SK-N-SH (cell line): ENCODE measurements at regions not wholly inside any gene's neighbourhood (a gene's known extent, or its start where the extent isn't known, plus 50 kb on each side); places are given as distances from the start of the nearest gene placed in this dataset.

ENCODE experiments used
- CTCF ChIA-PET: fragments of 300-600, 350-600 bp; formaldehyde crosslinking; extraction: SDS; loops from one replicate; lab custom pipeline; 2021; lab: Yijun Ruan, JAX
- POLR2A ChIA-PET: fragments of 350-600 bp; sonication (Branson Sonifier 250); formaldehyde crosslinking; extraction: SDS; loops from one replicate; lab custom pipeline; 2020; ENCODE audit warnings: antibody characterized with exemption, inconsistent platforms; lab: Yijun Ruan, JAX
- DNase-seq: peaks from one replicate; pipeline ENCODE4 v3.0.0; 2012
- H2AFZ ChIP-seq: fragments of 200-600 bp; sonication (generic); 2 replicates; pipeline ENCODE4 v1.8.1; 2016; ENCODE audit warnings: antibody characterized with exemption, mild to moderate bottlenecking, low read depth
- H3F3A ChIP-seq: fragments of 200-600 bp; sonication (generic); replicated peaks from 2 replicates; pipeline ENCODE3; 2016; ENCODE audit warnings: antibody characterized with exemption, mild to moderate bottlenecking; ENCODE audit not compliant: insufficient read depth
- H3K27ac ChIP-seq, 2 experiments: fragments of 200-500 bp in 1 of 2; fragments of 200-600 bp in 1 of 2; sonication (Bioruptor generic) in 1 of 2; sonication (generic), shearing (Covaris generic) in 1 of 2; 2 replicates each; pipeline versions ENCODE4 v1.5.1 to v1.6.1; 2014 to 2016; ENCODE audit warnings: low read depth in 2 of 2, inconsistent platforms in 1 of 2, low read length in 1 of 2, mild to moderate bottlenecking in 1 of 2, mixed read lengths in 1 of 2
- H3K27me3 ChIP-seq: fragments of 200-600 bp; sonication (generic), shearing (Covaris generic); 2 replicates; pipeline ENCODE4 v1.6.1; 2016; ENCODE audit warnings: mixed run types; ENCODE audit not compliant: insufficient read depth
- H3K36me3 ChIP-seq, 2 experiments: fragments of 200-500 bp in 1 of 2; fragments of 200-600 bp in 1 of 2; sonication (Bioruptor generic) in 1 of 2; sonication (generic) in 1 of 2; replicated peaks in 1 of 2; 2 replicates each; pipeline versions ENCODE3 to v1.5.1; 2014 to 2016; ENCODE audit warnings: low read length in 1 of 2, mild to moderate bottlenecking in 1 of 2; ENCODE audit not compliant: insufficient read depth in 2 of 2, control insufficient read depth in 1 of 2
- H3K4me1 ChIP-seq, 2 experiments: fragments of 200-500 bp in 1 of 2; fragments of 200-600 bp in 1 of 2; sonication (Bioruptor generic) in 1 of 2; sonication (generic), shearing (Covaris generic) in 1 of 2; 2 replicates each; pipeline versions ENCODE4 v1.5.1 to v1.6.1; 2014 to 2016; ENCODE audit warnings: low read depth in 1 of 2, low read length in 1 of 2, mixed run types in 1 of 2; ENCODE audit not compliant: insufficient read depth in 2 of 2, control insufficient read depth in 1 of 2
- H3K4me2 ChIP-seq: fragments of 200-600 bp; sonication (generic), shearing (Covaris generic); 2 replicates; pipeline ENCODE4 v1.6.1; 2017; ENCODE audit warnings: mixed run types
- H3K4me3 ChIP-seq, 2 experiments: fragments of 200-500 bp in 1 of 2; fragments of 200-600 bp in 1 of 2; sonication (Bioruptor generic) in 1 of 2; sonication (generic), shearing (Covaris generic) in 1 of 2; 2 replicates each; pipeline versions ENCODE4 v1.5.1 to v1.8.1; 2014 to 2016; ENCODE audit warnings: low read depth in 2 of 2, inconsistent platforms in 1 of 2, low read length in 1 of 2, mild to moderate bottlenecking in 1 of 2, mixed read lengths in 1 of 2, moderate library complexity in 1 of 2
- H3K79me2 ChIP-seq: fragments of 200-600 bp; sonication (generic); 2 replicates; pipeline ENCODE4 v1.8.1; 2017; ENCODE audit warnings: mild to moderate bottlenecking; ENCODE audit not compliant: insufficient read depth
- H3K9ac ChIP-seq: fragments of 200-600 bp; sonication (generic); 2 replicates; pipeline ENCODE4 v1.6.1; 2017; ENCODE audit warnings: mixed run types
- H3K9me2 ChIP-seq: fragments of 200-600 bp; sonication (generic); 2 replicates; pipeline ENCODE4 v1.6.1; 2017; ENCODE audit warnings: mixed run types
- H3K9me3 ChIP-seq: fragments of 200-600 bp; sonication (generic); 2 replicates; pipeline ENCODE4 v1.6.1; 2017; ENCODE audit warnings: mixed run types, mild to moderate bottlenecking, moderate library complexity
- H4K20me1 ChIP-seq: fragments of 200-600 bp; sonication (generic); 2 replicates; pipeline ENCODE4 v1.6.1; 2017; ENCODE audit warnings: mild to moderate bottlenecking, mixed run types; ENCODE audit not compliant: insufficient read depth
- CHD2 ChIP-seq: fragments of 150-350 bp; IDR thresholded peaks from 2 replicates; pipeline ENCODE4 v1.6.1; 2018; ENCODE audit warnings: low read length; ENCODE audit not compliant: partially characterized antibody
- EP300 ChIP-seq, 2 experiments: IDR thresholded peaks; 2 replicates each; pipeline versions ENCODE4 v1.4.0 to v1.6.1; 2012; ENCODE audit warnings: borderline replicate concordance in 1 of 2, low read depth in 1 of 2, low read length in 1 of 2
- FOXM1 ChIP-seq: IDR thresholded peaks from 2 replicates; pipeline ENCODE4 v1.4.0; 2012; ENCODE audit warnings: low read depth, mild to moderate bottlenecking
- GABPA ChIP-seq: IDR thresholded peaks from 2 replicates; pipeline ENCODE4 v1.4.0; 2012; ENCODE audit warnings: low read depth, mild to moderate bottlenecking
- GATA2 ChIP-seq: sonication (generic); formaldehyde crosslinking; IDR thresholded peaks from 2 replicates; pipeline ENCODE4 v1.5.0; 2020; ENCODE audit warnings: mild to moderate bottlenecking, missing genetic modification reagents
- JUND ChIP-seq: IDR thresholded peaks from 2 replicates; pipeline ENCODE4 v1.4.0; 2012
- MAX ChIP-seq: IDR thresholded peaks from 2 replicates; pipeline ENCODE4 v1.4.0; 2012; ENCODE audit warnings: low read depth
- NRF1 ChIP-seq: IDR thresholded peaks from 2 replicates; pipeline ENCODE4 v1.6.1; 2012; ENCODE audit warnings: low read depth, mild to moderate bottlenecking, low read length
- PBX3 ChIP-seq: IDR thresholded peaks from 2 replicates; pipeline ENCODE4; 2012
- POLR2AphosphoS5 ChIP-seq: IDR thresholded peaks from 2 replicates; pipeline ENCODE4 v1.6.1; 2012; ENCODE audit warnings: low read depth, low read length
- RAD21 ChIP-seq: IDR thresholded peaks from 2 replicates; pipeline ENCODE4 v1.6.1; 2012; ENCODE audit warnings: mild to moderate bottlenecking, low read length
- RCOR1 ChIP-seq: fragments of 150-350 bp; IDR thresholded peaks from 2 replicates; pipeline ENCODE4 v1.6.1; 2017; ENCODE audit warnings: antibody characterized with exemption, low read length
- REST ChIP-seq: IDR thresholded peaks from 2 replicates; pipeline ENCODE4 v1.6.1; 2012; ENCODE audit warnings: mild to moderate bottlenecking, low read depth, low read length, moderate library complexity
- RFX5 ChIP-seq: IDR thresholded peaks from 2 replicates; pipeline ENCODE4 v1.6.1; 2012; ENCODE audit warnings: mild to moderate bottlenecking, improper control_type of control experiment, low read length
- SIN3A ChIP-seq: IDR thresholded peaks from 2 replicates; pipeline ENCODE4 v1.6.1; 2012; ENCODE audit warnings: low read depth, mild to moderate bottlenecking, low read length, moderate library complexity, borderline replicate concordance
- SMC3 ChIP-seq: IDR thresholded peaks from 2 replicates; pipeline ENCODE4 v1.6.1; 2012; ENCODE audit warnings: low read depth, low read length, improper control_type of control experiment
- TEAD4 ChIP-seq: IDR thresholded peaks from 2 replicates; pipeline ENCODE4 v1.4.0; 2012; ENCODE audit warnings: mild to moderate bottlenecking, borderline replicate concordance; ENCODE audit not compliant: insufficient read depth
- USF1 ChIP-seq: IDR thresholded peaks from 2 replicates; pipeline ENCODE4 v1.4.0; 2012; ENCODE audit warnings: low read depth, borderline replicate concordance
- USF2 ChIP-seq: fragments of 150-350 bp; IDR thresholded peaks from 2 replicates; pipeline ENCODE4 v1.6.1; 2017; ENCODE audit warnings: antibody characterized with exemption, low read length, low read depth, borderline replicate concordance
- YY1 ChIP-seq: IDR thresholded peaks from 2 replicates; pipeline ENCODE4 v1.4.0; 2012; ENCODE audit warnings: low read depth, mild to moderate bottlenecking
- ZBTB33 ChIP-seq: IDR thresholded peaks from 2 replicates; pipeline ENCODE4 v1.4.0; 2012; ENCODE audit warnings: low read depth, borderline replicate concordance
- whole genome bisulfite sequencing: methylation state at CpG from one replicate; pipeline ENCODE4 v1.1.6; 2017; ENCODE audit warnings: low lambda C conversion rate; 5-methylcytosine and 5-hydroxymethylcytosine counted together

- no peaks in the 10 kb centered on the region for H3K79me2 ChIP-seq
- no peak overlapping the region for H3K27ac ChIP-seq
- H3K4me3 ChIP-seq: no peak overlapping the region
- no peaks in the 10 kb centered on the region for H3K9me3 ChIP-seq
- CTCF ChIA-PET: interaction anchor here (1.3 kb wide), 1 partner anchor 16 kb away, joined by 3 read pairs; no protein-coding TSS in a partner anchor
- POLR2A ChIA-PET: no interaction called here
- no peak overlapping the region for H2AFZ ChIP-seq
- H4K20me1 ChIP-seq: no peaks in the 10 kb centered on the region
- H3K9ac ChIP-seq: no peak overlapping the region
- no peaks in the 10 kb centered on the region for H3F3A ChIP-seq
- no peaks in the 10 kb centered on the region for H3K9me2 ChIP-seq
- H3K36me3 ChIP-seq: no peaks in the 10 kb centered on the region
- no peaks in the 10 kb centered on the region for H3K27me3 ChIP-seq
- H3K4me1 ChIP-seq: no peaks in the 10 kb centered on the region
- WGBS: 47% methylated on average over 1 of the region's 1 CpG
- no peak for TF ChIP-seq POLR2AphosphoS5
- no peak for TF ChIP-seq SIN3A
- no peak for TF ChIP-seq USF2
- TF ChIP-seq JUND: no peak
- TF ChIP-seq GATA2 (CRISPR knock-in tag): no peak
- TF ChIP-seq TEAD4: no peak
- no peak for TF ChIP-seq MAX
- no peak for TF ChIP-seq PBX3
- no peak for TF ChIP-seq ZBTB33
- TF ChIP-seq FOXM1: no peak
- no peak for TF ChIP-seq YY1
- no peak overlapping the region for H3K4me2 ChIP-seq
- DNase-seq: no peak
Observed at GRCh38 chr5:123261752-123262151, 161.5 kb downstream of the CEP120 start.

GRCh38 chr5:123249446-123249845 is 160.4 kb downstream of the PRDM6 start:
- Histone ChIP-seq H3K27me3 (no peaks in the 10 kb centered on the region), H2AFZ (no peak overlapping the region), H3K27ac (no peak overlapping the region), H3K4me2 (no peak overlapping the region), H3F3A (no peaks in the 10 kb centered on the region), H3K4me3 (no peak overlapping the region), H3K4me1 (no peaks in the 10 kb centered on the region), H3K9ac (no peak overlapping the region), H3K9me2 (no peaks in the 10 kb centered on the region), H3K79me2 (no peaks in the 10 kb centered on the region), H4K20me1 (no peaks in the 10 kb centered on the region), H3K9me3 (no peaks in the 10 kb centered on the region), H3K36me3 (no peaks in the 10 kb centered on the region)
- 63% methylated on average over 2 of the region's 2 CpGs for WGBS
- no peak for DNase-seq
- ChIA-PET POLR2A (no interaction called here), CTCF (interaction anchor here (0.6 to 1.0 kb wide), 2 partner anchors 32 to 92 kb away, joined by 3 to 4 read pairs; no protein-coding TSS in a partner anchor)
- TF ChIP-seq GATA2 (CRISPR knock-in tag) (no peak), RCOR1 (no peak), CHD2 (no peak), SMC3 (no peak), GABPA (no peak), USF1 (no peak), NRF1 (no peak), FOXM1 (no peak), EP300 (IDR thresholded peaks at IDR 0.05; ENCODE audit: borderline replicate concordance in 1 of 2, low read depth in 1 of 2, low read length in 1 of 2) (no peak), SIN3A (no peak), RFX5 (no peak), RAD21 (no peak), REST (no peak), JUND (no peak)
